ENCODE measurements at regions not wholly inside any gene's neighbourhood (a gene's known extent, or its start where the extent isn't known, plus 50 kb on each side); places are given as distances from the start of the nearest gene placed in this dataset.

DNA sequence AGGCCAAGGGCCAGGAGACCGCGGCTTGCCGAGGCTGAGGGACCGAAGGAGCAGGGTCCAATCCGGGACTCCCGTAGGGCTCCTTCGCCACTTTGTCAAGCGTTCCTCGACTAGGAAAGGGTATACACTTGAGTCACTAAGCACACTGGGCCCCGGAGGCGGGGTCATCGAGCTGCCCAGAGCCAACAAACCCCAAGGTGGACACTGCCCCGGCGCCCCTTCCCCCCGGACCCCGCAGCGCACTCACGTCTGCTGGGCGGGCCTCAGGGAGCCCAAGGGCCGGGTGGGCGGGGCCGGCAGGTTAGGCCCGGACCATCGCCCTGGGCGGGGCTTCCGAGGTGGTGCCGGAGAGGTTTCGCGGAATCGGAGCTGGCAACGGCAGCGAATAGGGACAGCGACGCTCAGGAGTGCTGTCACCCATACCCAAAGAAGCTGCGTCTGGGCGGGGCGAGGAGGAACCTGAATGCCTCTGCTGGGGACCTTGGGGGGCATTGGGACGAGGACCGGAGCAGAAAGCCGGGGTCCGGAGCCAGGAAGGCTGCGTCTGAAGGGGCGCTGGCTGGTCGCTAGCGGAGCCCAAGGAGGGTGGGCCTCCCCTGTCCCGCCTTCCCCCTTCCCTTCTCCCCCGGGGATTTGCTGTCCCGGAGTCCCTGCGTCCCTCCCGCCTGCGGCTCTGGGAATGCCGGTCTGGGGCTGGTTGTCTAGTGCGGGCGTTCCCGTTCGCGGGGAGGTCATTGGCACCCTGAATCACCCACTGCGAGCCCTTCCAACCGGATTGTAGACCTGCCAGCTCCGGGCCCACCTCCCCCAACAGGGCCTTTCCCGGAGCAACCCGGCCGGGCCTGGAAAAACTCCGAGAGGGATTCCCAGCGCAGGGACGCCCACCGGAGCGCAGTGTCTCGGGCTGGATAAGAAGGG is 118.2 kb upstream of the SMURF2 start:
- TF ChIP-seq CTCF (IDR thresholded peaks at IDR 0.05; ENCODE audit: extremely low read depth in 1 of 2, insufficient read depth in 1 of 2, low read depth in 1 of 2, low read length in 2 of 2): no peak
- peak; percentile 55 for TF ChIP-seq POLR2A (IDR thresholded peaks at IDR 0.05; ENCODE audit: low read depth, low read length)
- TF ChIP-seq EZH2 (IDR thresholded peaks at IDR 0.05; ENCODE audit: borderline replicate concordance, low read depth, low read length, severe bottlenecking): no peak
- peak; percentile 51 for TF ChIP-seq POLR2AphosphoS5 (IDR thresholded peaks at IDR 0.05; ENCODE audit: insufficient read depth, low read depth, low read length)
- TF ChIP-seq GATA2 (IDR thresholded peaks at IDR 0.05; ENCODE audit: insufficient read depth, insufficient read length, low read depth, low read length): no peak
- TF ChIP-seq MYC (IDR thresholded peaks at IDR 0.05; ENCODE audit: low read depth, low read length): no peak
- no peak for TF ChIP-seq MAX (IDR thresholded peaks at IDR 0.05; ENCODE audit: insufficient read depth, insufficient read length)
- no peak for TF ChIP-seq FOS (IDR thresholded peaks at IDR 0.05; ENCODE audit: borderline replicate concordance, insufficient read depth, low read length)

All from endothelial cell of umbilical vein (primary cell).